ENCODE measurements at regions not wholly inside any gene's neighbourhood (a gene's known extent, or its start where the extent isn't known, plus 50 kb on each side); places are given as distances from the start of the nearest gene placed in this dataset.

DNA sequence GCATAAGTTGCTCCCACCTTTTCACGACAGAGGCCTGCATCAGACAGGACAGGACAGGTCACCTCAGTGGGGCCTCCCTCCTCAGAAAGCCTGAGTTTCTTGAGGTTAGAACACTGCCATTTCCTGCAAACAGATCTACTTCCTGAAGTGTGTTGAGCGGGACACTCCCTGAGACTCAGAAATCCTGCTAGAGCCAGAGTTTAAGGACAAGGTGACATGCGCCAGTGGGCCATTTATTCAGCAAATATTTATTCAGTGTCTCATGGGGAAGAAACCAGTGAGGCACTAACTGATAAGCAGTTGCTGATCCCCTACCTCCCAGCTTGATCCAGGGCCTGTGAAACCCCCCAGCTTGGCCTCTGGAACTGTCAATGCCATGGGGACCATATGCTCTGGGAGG is 454.6 kb downstream of the SOX6 start:
- no peak for DNase-seq (ENCODE audit: low spot score)

DNA sequence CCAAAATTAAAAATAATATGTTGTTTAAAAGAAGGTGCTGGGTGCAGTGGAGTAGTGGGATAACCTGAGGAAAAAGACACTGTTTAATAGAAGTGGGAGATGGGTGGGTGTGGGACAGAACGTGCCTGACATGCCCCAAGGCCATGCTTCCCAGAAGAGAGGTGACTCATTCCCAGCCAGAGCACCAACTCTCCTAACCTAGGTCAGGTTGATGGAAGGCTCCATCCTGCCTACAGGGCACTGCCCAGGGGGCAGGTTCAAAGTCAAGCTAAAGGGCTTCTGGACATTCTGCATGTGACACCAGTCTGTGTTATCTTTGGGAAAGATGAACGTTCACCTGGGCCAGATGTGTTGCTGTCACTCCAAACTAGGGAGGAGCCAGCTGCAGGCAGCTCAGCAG is 453.1 kb downstream of the SOX6 start:
- in situ Hi-C loops (cut with MboI; ENCODE audit: low pct_unique_long_range_greater_than_20kb, low sequenced_read_pairs, unreplicated experiment): no loop called here
- TF ChIP-seq, protein P1, sequence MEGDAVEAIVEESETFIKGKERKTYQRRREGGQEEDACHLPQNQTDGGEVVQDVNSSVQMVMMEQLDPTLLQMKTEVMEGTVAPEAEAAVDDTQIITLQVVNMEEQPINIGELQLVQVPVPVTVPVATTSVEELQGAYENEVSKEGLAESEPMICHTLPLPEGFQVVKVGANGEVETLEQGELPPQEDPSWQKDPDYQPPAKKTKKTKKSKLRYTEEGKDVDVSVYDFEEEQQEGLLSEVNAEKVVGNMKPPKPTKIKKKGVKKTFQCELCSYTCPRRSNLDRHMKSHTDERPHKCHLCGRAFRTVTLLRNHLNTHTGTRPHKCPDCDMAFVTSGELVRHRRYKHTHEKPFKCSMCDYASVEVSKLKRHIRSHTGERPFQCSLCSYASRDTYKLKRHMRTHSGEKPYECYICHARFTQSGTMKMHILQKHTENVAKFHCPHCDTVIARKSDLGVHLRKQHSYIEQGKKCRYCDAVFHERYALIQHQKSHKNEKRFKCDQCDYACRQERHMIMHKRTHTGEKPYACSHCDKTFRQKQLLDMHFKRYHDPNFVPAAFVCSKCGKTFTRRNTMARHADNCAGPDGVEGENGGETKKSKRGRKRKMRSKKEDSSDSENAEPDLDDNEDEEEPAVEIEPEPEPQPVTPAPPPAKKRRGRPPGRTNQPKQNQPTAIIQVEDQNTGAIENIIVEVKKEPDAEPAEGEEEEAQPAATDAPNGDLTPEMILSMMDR (IDR thresholded peaks at IDR 0.05; ENCODE audit: extremely low read depth, insufficient read depth, missing control alignments): no peak
- DNase-seq (ENCODE audit: low spot score): no peak

More for the DNA sequence above, 454.6 kb downstream of the SOX6 start:
- TF ChIP-seq, protein P1 (IDR thresholded peaks at IDR 0.05; ENCODE audit: extremely low read depth, insufficient read depth, missing control alignments): no peak
- in situ Hi-C loops (cut with MboI; ENCODE audit: low pct_unique_long_range_greater_than_20kb, low sequenced_read_pairs, unreplicated experiment): no loop called here

DNA sequence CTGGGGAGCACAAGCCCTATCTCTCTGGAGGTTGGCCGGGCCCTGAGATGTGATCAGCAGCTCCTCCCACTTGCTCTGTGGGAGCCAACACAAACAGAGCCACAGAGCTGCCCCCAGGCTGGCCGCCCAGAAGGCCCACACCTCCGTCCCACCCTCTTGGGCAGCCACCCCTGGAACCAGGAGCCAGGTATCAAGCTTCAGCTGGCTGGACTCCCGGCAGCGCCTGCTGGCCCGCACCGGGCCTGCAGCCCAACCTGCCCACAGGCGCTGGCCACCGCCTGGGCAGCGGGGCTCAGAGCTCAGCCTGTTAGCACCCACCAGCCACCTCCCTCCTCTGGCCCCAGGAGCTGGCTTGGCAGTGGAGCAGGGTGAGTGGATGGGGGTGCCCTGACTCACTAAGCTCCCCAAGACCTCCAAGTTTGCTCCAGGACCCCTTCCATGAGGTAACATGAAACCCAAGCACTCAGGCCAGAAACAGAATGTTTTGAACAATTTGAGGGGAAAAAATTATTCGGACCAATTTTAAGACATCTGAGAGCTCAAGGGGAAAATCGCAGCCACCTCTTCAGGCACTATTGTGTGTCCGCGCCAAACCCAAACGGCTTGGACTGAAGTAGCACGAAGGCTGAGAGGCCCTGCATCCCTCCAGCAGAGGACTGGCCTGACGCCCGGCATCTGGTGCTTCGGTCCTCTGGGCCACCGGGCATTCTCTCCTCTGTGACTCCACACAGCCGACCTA is 450.8 kb downstream of the SOX6 start:
- DNase-seq (ENCODE audit: low spot score): no peak

DNA sequence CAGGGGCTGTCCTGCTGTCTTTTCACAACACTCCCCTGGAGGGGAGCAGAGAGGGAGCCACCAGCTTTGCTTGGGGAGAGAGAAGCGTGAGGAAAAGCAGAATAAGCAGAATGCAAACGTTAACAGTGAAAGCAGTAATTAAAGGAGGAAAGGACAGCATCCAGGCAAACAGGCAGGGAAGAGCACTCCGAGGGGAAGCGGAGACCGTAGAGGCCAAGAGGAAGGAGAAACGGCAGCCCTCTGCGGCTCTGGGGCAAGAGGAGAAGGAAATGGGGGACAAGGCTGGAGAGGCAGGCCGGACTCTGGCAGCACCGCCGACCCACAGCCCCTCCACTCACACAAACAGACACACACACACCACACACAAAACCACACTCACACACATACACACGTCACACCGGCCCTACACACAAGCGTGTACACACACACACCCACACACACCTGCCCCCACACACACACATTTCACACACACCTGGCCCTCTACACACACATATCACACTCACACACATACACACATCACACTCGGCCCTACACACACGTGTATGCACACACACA is 449.8 kb downstream of the SOX6 start:
- in situ Hi-C loops (cut with MboI; ENCODE audit: low pct_unique_long_range_greater_than_20kb, low sequenced_read_pairs, unreplicated experiment): no loop called here
- TF ChIP-seq, protein P1 (IDR thresholded peaks at IDR 0.05; ENCODE audit: extremely low read depth, insufficient read depth, missing control alignments): no peak

More for the DNA sequence above, 450.8 kb downstream of the SOX6 start:
- TF ChIP-seq, protein P1 (IDR thresholded peaks at IDR 0.05; ENCODE audit: extremely low read depth, insufficient read depth, missing control alignments): no peak
- in situ Hi-C loops (cut with MboI; ENCODE audit: low pct_unique_long_range_greater_than_20kb, low sequenced_read_pairs, unreplicated experiment): no loop called here

DNA sequence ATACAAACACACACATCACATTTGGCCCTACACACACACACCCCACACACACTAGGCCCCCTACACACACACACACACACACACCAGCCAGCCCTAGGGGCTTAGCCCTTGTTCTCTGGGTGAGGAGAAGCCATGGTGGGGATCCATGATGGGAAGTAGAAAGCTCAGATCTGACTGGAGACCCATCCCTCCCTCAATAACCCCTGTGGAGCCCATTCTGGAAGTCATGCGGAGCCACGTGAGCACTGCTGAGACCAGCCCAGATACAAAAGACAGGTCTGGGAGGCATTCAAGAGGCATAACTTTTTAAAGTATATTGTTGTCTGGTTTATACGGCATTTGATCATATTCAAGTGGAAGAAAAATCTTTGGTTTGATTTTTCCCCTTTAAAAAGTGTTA is 448.5 kb downstream of the SOX6 start:
- TF ChIP-seq, protein P1 (IDR thresholded peaks at IDR 0.05; ENCODE audit: extremely low read depth, insufficient read depth, missing control alignments): no peak
- DNase-seq (ENCODE audit: low spot score): no peak
- in situ Hi-C loops (cut with MboI; ENCODE audit: low pct_unique_long_range_greater_than_20kb, low sequenced_read_pairs, unreplicated experiment): no loop called here

More for the DNA sequence above, 449.8 kb downstream of the SOX6 start:
- no peak for DNase-seq (ENCODE audit: low spot score)

DNA sequence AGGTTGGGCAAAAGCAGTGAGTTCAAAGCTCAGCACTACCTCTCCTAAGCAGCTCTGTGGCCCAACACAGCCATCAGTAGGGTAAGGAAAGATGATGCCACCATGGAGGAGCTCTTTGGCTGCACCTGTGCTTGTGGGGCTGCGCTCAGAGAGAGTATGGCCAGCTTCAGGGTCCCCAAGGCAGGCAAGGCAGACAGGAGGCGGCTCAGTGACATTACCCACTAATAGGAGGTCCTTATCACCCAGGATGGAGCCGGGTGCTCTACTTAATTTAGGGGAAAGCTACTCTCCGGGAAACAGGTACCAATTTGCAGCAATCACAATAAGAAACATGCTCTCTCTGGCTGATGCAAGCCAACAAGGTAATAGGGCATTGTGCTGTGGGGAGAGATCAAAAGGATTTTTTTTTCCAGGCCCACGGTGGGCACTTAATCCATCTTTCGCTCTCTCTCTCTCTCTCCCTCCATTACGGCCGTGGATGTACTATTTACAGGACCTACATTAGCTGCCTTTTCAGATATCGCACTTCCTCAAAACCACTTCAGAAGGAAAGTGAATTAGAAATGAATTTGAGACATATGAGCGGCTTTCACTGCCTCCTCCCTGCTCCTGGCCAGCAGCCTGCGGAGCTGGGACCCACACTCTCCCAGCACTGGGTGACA is 446.3 kb downstream of the SOX6 start:
- DNase-seq (ENCODE audit: low spot score): no peak

More for the DNA sequence above, 446.3 kb downstream of the SOX6 start:
- TF ChIP-seq, protein P1 (IDR thresholded peaks at IDR 0.05; ENCODE audit: extremely low read depth, insufficient read depth, missing control alignments): no peak
- in situ Hi-C loops (cut with MboI; ENCODE audit: low pct_unique_long_range_greater_than_20kb, low sequenced_read_pairs, unreplicated experiment): no loop called here
